ENCODE measurements at regions not wholly inside any gene's neighbourhood (a gene's known extent, or its start where the extent isn't known, plus 50 kb on each side); places are given as distances from the start of the nearest gene placed in this dataset.
"Not testable (repeated sequence)": the region's sequence is repeated elsewhere in the genome, so short reads cannot be mapped to it uniquely, and the experiment has no call there.

DNA sequence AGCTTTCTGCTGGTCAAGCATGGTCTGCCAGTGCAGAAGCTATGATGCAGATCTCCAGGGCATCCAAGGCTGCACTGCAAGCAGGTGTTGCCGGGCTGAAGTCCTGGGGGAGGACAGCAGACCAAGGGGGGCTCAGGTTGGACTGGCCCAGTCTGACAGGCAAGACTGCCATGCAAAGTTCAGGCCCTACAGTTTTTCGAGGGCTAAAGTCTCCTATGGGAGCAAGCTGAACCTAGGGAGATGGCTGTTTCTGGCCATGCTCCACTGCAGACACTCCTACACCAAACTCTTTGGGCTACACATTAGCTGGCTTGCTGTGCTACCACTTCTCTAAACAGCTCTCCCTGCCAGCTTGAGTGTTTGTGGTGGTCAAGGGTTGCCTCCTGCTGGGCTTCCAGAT is 130.0 kb upstream of the SYNCRIP start:
- no peak for DNase-seq (ENCODE audit: low read depth in 2 of 3, low spot score in 2 of 3)

DNA sequence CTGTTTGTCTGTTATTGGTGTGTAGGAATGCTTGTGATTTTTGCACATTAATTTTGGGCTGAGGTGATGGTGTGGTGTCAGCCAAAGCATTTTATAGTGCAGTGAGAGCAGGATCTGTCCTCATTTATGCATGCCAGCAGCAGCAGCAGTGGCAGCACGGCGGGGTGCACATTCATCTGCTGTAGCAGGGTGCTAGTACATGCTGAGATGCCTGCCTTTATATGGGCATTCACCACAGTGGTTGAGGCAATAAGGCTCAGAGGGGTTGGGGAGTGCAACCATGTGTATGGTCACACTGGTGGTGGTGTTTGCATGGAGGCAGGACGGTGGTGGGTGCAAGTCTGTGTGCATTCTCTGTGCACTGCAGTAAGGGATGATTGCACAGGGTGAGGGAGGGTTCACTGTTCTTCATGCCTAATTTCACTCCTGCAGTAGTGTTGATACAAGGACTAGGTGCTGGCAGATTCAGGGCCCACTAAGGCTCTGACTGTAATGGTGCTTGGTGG is 129.3 kb upstream of the SYNCRIP start:
- DNase-seq (ENCODE audit: low read depth in 2 of 3, low spot score in 2 of 3) = no peak

DNA sequence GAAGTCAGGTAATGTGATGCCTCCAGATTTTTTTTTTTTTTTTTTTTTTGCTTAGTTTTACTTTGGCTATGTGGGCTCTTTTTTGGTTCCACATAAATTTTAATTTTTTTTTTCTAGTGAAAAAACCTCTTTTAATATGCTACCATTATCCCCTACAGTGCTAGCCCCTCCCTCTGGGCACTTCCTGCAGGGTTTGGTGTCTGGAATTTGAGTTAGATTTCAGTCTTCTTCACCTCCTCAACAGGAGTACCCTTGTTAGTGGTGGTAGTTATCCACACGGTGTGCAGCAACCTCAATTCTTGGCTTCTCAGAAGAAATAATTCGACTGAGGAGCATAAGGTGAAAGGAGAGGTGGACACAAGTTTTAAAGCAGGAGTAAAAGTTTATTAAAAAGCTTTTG is 128.8 kb upstream of the SYNCRIP start:
- no peak for DNase-seq (ENCODE audit: low read depth in 2 of 3, low spot score in 2 of 3)

DNA sequence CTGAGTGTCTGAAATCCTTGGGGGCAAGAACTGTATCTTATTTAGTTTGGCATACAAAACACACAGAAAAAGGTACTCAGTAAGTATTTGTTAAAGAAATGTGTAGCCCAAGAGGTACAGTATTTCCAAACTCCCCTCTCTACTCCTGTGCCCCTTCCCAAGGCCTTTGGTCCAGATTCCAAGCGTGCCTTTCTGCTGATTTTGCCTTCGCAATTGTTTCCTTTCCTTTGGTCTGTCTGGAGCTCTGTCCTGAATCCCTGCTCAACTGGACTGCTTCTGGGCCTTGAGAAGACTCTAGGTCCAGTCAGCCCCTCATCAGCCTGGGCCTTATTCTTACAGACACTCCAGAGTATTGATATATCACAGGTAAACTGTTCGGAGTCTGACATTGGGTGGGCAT is 122.2 kb upstream of the SYNCRIP start:
- no peak for DNase-seq (ENCODE audit: low read depth in 2 of 3, low spot score in 2 of 3)

DNA sequence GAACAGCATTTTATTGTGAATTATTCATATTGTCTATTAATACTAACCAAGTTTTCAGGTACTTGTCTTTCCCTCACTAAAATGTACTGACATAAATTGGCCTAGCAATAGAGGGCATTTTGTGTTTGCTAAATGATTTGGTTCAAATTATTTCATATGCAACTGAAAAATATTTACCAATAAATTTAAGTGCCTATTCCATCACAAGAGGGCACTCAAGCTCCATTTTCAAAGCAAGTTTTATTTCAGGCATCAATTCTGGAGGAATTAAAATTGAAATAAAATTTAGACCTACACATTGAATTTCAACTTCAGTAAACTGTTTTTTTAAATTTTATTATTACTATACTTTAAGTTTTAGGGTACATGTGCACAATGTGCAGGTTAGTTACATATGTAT is 114.3 kb upstream of the SYNCRIP start:
- DNase-seq (ENCODE audit: low read depth in 2 of 3, low spot score in 2 of 3) = peak in 2 of 3 donors; percentile 2 to 42

DNA sequence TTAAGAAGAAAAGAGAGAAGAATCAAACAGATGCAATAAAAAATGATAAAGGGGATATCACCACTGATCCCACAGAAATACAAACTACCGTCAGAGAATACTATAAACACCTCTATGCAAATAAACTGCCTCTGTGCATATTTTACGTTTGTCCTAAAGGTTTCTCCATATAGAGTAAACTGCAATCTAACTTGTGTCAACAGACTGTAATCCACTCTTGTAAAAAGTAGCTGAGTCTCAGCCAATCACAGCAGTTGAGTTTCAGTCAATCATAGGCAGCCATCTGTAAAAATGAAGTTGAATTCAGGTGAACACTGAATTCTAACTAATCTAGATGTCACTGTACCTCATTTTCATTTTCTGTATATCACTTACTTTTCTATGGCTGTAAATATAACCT is 112.2 kb upstream of the SYNCRIP start:
- no peak for DNase-seq (ENCODE audit: low read depth in 2 of 3, low spot score in 2 of 3)

DNA sequence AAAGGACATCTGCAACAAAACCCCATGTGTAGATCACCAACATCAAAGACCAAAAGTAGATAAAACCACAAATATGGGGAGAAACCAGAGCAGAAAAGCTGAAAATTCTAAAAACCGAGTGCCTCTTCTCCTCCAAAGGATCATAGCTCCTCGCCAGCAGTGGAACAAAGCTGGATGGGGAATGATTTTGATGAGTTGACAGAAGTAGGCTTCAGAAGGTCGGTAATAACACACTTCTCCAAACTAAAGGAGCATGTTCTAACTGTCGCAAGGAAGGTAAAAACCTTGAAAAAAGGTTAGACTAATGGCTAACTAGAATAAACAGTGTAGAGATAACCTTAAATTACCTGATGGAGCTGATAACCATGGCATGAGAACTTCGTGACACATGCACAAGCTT is 109.9 kb upstream of the SYNCRIP start:
- DNase-seq (ENCODE audit: low read depth in 2 of 3, low spot score in 2 of 3) = no peak

DNA sequence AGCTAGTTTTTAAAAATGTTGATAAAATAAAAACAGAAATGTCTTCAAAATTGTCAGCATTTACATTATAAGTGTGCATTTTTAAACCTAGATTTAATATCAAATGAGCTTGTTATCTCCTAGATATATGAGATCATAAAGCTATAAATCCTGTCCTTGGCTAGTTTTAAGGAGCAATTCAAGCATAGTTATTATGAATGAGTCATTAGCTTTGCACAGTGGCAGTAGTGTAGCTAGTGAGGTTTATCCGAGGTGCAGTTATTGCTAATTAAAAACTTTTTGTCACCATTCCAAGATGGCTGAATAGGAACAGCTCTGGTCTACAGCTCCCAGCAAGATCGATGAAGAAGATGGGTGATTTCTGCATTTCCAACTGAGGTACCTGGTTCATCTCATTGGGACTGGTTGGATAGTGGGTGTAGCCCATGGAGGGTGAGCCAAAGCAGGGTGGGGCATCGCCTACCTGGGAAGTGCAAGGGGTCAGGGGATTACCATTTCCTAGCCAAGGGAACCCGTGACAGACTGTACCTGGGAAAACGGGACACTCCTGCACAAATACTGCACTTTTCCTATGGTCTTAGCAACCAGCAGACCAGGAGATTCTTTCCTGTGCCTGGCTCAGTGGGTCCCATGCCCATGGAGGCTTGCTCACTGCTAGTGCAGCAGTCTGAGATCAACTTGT is 108.8 kb upstream of the SYNCRIP start:
- DNase-seq (ENCODE audit: low read depth in 2 of 3, low spot score in 2 of 3) = no peak

DNA sequence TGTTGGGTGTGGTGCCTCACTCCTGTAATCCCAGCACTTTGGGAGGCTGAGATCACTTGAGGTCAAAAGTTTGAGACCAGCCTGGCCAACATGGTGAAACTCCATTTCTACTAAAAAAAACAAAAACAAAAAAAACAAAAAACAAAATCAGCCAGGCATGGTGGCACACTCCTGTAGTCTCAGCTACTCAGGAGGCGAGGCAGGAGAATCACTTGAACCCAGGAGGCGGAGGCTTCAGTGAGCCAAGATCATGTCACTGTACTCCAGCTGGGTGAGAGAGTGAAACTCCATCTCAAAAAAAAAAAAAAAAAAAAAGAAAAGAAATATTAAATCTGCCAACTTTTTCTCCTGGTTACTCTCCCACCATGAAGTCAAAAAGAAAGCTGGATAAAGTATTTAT is 107.5 kb upstream of the SYNCRIP start:
- DNase-seq (ENCODE audit: low read depth in 2 of 3, low spot score in 2 of 3) = not testable (repeated sequence)

DNA sequence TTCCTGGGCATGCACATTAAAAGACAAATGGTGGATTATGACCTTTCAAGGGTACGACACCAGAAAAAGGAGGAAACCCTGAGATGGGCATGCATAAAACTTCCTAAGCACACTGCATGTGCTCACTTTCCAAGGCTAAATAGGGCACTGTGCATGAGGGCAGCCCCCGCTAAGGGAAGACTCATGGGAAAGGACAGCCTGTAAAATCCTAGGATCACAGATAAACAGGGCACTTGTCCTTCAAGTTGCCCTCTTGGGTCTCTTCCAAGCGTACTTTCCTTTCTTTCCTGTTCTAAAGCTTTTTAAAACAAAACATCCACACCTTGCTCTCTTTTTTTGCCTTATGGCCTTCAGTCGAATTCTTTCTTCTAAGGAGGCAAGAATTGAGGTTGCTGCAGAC is 106.5 kb upstream of the SYNCRIP start:
- DNase-seq (ENCODE audit: low read depth in 2 of 3, low spot score in 2 of 3) = no peak

DNA sequence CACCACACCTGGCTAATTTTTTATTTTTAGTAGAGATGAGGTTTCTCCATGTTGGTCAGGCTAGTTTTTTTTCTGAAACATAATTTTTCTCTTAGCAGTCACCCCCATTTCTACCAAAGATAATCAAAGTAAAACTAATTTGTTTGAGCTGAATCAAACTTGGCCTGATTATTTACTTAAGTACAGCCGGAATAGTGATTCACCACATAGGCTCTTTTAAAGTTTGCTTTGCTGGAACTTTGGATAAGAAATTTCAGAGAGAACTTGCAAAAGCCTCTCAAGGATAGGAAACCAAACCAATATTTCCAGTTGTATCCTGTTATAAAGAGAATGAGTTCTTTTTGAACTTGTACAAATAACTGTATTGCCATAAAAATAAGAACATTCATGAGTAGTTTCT is 105.0 kb upstream of the SYNCRIP start:
- no peak for DNase-seq (ENCODE audit: low read depth in 2 of 3, low spot score in 2 of 3)

DNA sequence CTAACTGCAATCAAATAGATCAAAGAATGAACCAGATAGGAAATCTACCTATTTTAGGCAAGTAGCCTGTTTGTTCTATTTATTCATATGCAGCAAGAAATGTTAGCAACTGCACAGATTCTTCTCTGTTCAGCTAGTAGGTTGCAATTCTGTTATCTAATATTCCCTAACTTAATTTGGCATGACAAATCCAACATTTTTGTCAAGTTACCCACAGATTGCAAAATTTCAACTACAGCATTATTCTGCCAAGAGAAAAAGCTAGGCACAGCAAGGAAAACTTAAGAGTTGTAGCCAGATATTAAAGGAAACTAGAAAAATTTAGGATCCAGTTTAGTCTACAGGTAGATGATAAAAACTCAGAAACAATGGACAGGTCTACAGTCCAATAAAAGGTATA is 104.4 kb upstream of the SYNCRIP start:
- DNase-seq (ENCODE audit: low read depth in 2 of 3, low spot score in 2 of 3) = no peak

DNA sequence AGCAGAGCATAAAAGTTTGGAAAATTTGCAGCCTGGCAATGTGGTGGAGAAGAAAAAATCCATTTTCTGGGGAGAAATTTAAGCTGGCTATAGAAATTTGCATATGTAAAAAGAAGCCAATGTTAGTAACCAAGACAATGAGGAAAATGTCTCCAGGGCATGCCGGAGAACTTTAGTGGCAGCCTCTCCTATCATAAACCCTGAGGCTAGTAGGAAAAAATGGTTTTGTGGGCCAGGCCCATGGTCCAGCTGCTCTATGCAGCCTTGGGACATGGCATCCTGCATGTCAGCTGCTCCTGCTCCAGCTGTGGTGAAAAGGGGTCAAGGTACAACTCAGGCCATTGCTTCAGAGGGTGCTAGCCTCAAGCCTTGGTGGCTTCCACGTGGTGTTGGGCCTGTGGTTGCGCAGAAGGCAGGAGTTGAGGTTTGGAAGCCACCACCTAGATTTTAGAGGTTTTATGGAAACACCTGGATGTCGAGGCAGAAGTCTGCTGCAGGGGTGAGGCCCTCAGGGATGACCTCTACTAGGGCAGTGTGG is 101.8 kb upstream of the SYNCRIP start:
- DNase-seq (ENCODE audit: low read depth in 2 of 3, low spot score in 2 of 3) = no peak

DNA sequence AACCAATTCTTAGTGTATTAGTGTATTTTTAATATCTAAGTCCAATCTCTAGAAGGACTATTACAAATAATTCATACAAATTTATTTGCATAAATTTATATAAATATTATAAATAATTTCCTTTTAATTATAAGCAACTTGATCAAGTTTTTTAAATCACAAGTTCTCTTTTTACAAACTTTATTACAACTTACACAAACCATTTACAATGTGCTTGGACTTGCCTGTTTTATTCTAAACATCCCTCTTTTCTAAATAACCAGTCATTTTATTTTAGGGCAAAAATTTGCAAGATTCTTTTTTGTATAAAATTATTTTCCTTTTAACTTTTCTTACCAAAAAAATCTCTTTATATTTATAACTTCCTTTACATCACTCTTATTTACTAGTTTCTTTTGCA is 83.5 kb upstream of the SYNCRIP start:
- no peak for DNase-seq (ENCODE audit: low read depth in 2 of 3, low spot score in 2 of 3)

DNA sequence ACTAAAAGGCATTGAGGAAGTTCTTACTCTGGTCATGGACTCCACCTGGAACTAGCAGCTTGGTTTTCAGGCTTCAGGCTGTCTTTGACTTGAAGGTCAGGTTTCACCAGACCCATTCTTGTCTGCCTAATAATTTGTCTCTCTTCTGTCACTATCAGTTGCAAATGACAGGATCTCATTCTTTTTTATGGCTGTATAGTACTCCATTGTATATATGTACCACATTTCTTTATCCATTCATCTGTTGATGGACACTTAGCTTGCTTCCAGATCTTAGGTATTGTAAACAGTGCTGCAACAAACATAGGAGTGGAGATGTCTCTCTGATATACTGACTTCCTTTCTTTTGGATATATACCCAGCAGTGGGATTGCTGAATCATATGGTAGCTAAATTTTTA is 73.1 kb upstream of the SYNCRIP start:
- DNase-seq (ENCODE audit: low read depth in 2 of 3, low spot score in 2 of 3) = no peak

DNA sequence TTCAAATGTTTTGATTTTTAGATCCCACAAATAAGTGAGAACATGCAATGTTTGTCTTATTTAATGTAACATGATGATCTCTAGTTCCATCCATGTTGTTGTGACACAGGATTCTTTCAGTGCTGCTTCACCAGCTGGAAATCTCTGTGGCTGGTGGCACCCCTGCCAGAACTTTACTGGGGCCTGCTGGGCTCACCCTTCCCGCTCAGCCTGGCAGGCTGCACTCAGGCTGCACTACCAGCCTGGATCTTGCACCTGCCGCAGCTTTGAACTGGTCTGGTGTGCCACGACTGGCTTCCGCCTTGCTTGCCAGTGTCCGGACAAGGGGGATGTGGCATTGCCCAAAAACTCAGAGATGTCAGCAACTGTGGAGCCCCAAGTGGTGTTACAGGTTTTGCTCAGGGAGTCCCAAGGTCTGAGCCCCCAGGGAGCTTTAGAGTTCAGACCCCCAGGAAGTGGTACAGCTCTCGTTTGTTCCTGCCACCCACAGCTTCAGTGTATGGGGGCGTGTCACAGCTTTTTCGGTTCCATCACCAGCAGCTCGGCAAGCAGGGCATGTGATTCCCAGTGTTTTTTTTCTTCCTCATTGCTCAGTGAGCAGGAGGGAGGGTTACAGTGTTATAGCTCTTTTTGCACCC is 72.3 kb upstream of the SYNCRIP start:
- no peak for DNase-seq (ENCODE audit: low read depth in 2 of 3, low spot score in 2 of 3)

DNA sequence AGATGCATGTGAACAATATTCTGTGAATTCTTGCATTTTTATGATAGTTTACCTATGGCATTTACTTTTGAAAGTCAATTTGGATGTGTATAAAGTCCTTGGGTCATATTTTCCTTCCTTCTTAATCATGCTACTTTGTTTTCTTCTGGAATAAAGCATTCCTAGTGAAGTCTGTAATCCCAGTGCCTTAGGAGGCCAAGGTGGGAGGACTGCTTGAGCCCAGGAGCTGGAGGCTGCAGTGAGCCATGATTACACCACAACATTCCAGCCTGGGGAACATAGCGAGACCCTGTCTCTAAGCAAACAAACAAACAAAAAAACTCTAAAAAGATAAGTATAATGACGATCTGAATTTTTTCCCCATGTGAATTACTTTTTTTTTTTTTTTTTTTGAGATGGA is 69.7 kb upstream of the SYNCRIP start:
- no peak for DNase-seq (ENCODE audit: low read depth in 2 of 3, low spot score in 2 of 3)

DNA sequence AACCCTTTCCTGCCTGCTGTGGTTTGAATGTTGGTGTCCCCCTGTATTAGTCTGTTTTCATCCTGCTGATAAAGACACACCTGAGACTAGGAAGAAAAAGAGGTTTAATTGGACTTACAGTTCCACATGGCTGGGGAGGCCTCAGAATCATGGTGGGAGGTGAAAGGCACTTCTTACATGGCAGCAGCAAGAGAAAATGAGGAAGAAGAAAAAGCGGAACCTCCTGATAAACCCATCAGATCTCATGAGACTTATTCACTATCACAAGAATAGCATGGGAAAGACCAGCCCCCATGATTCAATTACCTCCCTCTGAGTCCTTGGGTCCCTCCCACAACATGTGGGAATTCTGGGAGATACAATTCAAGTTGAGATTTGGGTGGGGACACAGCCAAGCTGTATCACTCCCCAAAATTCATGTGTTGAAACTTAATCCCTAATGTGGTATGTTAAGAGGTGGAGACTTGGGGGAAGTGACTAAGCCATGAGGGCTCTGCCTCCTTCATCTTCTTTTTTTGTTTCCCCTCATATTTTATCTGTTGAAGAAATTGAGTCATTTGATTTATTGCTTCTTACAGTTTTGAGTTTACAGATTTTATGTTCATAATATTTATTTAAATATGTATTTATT is 64.9 kb upstream of the SYNCRIP start:
- DNase-seq (ENCODE audit: low read depth in 2 of 3, low spot score in 2 of 3) = not testable (repeated sequence)

DNA sequence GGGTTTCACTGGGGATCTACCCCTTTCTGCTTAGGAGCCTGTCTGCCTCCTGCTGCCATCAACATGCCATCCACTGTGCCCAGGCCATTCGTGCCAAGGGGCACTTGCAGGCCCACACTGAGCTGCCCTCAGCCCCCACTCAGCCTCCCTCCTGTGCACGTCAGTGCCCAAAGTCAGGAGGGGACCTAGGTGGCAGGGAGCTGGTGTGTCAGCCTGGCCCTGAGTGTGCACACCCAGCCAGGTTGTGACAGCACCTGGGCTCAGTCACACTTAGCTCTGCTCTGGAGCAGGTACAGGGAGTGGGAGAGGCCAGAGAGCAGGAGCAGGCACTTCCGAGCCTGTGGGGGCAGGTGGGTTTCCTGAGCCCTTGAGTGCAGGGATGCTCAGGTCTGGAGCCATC is 63.6 kb upstream of the SYNCRIP start:
- DNase-seq (ENCODE audit: low read depth in 2 of 3, low spot score in 2 of 3) = no peak

DNA sequence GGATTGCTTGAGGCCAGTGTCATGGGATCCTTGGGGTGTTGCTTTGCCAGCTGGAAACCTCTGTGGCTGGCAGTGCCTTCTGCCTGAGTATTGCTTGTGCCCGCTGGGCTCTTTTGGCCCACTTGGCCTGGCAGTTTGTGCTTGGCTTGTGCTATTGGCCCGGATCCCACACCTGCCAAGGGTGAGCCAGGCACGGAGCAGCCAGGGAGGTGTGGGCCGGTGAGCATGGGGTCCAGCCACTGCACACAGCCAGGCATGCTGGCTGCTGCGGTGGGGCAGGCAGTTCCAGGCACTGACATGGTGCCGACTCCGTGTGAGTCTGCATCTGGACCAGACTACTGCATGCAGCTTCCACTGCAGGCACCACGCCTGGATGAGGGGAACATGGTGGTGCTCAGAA is 62.5 kb upstream of the SYNCRIP start:
- no peak for DNase-seq (ENCODE audit: low read depth in 2 of 3, low spot score in 2 of 3)

DNA sequence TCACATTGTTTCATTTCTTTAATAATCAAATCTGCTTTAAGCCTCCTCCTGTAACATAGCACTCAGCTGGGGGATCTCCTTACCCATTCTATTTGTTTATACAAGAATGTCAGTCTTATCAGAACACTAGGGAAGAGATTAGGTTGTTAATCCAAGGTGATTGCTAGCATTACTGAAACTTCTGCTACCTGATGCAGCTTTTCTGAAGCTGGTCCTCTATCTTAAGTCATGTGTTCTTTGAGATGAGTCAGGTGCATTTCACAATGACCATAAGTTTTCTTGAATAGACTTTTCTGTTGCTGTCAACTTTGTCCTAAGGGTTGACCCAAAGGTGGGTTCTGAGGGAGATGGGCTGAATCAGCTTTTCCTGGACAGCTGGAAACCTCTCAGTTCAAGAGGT is 60.7 kb upstream of the SYNCRIP start:
- DNase-seq (ENCODE audit: low read depth in 2 of 3, low spot score in 2 of 3) = no peak
